Neuron (in vitro differentiated cells): ENCODE measurements at regions not wholly inside any gene's neighbourhood (a gene's known extent, or its start where the extent isn't known, plus 50 kb on each side); places are given as distances from the start of the nearest gene placed in this dataset.
"Not testable (repeated sequence)": the region's sequence is repeated elsewhere in the genome, so short reads cannot be mapped to it uniquely, and the experiment has no call there.

Experiments
- H2AFZ ChIP-seq: one replicate; pipeline ENCODE4 v1.6.1; 2013; ENCODE audit warnings: low read depth, mild to moderate bottlenecking, inconsistent platforms, low read length, moderate library complexity
- H3K27me3 ChIP-seq: one replicate; pipeline ENCODE4 v1.6.1; 2013; ENCODE audit warnings: low read length; ENCODE audit not compliant: insufficient read depth
- H3K36me3 ChIP-seq: one replicate; pipeline ENCODE4 v1.6.1; 2013; ENCODE audit warnings: low read length; ENCODE audit not compliant: insufficient read depth
- H3K4me1 ChIP-seq: one replicate; pipeline ENCODE4 v1.6.1; 2013; ENCODE audit warnings: low read length; ENCODE audit not compliant: insufficient read depth
- H3K4me3 ChIP-seq: 2 replicates; pipeline ENCODE4 v1.5.1; 2013; ENCODE audit warnings: mild to moderate bottlenecking, low read length, moderate library complexity
- H3K9me3 ChIP-seq: one replicate; pipeline ENCODE4 v1.6.1; 2013; ENCODE audit warnings: low read length

- Histone ChIP-seq H3K4me3 (no peak overlapping the region), H3K9me3 (no peaks in the 10 kb centered on the region), H3K36me3 (no peaks in the 10 kb centered on the region), H3K4me1 (no peaks in the 10 kb centered on the region), H2AFZ (no peak overlapping the region), H3K27me3 (no peaks in the 10 kb centered on the region)
Measured at GRCh38 chr9:22590336-22591033, 143.9 kb downstream of the DMRTA1 start.

- Histone ChIP-seq H3K4me1 (no peaks in the 10 kb centered on the region), H3K4me3 (no peak overlapping the region), H3K27me3 (no peaks in the 10 kb centered on the region), H3K9me3 (no peaks in the 10 kb centered on the region), H2AFZ (no peak overlapping the region), H3K36me3 (no peaks in the 10 kb centered on the region)
Measured at GRCh38 chr9:22595805-22596204, 149.2 kb downstream of the DMRTA1 start.

GRCh38 chr9:22617156-22617555 is 170.5 kb downstream of the DMRTA1 start:
- Histone ChIP-seq H3K9me3 (no peaks in the 10 kb centered on the region), H2AFZ (no peak overlapping the region), H3K36me3 (no peaks in the 10 kb centered on the region), H3K4me3 (no peak overlapping the region), H3K4me1 (no peaks in the 10 kb centered on the region), H3K27me3 (no peaks in the 10 kb centered on the region)

GRCh38 chr9:22622815-22623214 is 176.2 kb downstream of the DMRTA1 start:
- Histone ChIP-seq H3K9me3 (no peaks in the 10 kb centered on the region), H3K27me3 (no peaks in the 10 kb centered on the region), H3K4me1 (no peaks in the 10 kb centered on the region), H3K36me3 (no peaks in the 10 kb centered on the region), H3K4me3 (no peak overlapping the region), H2AFZ (no peak overlapping the region)

- Histone ChIP-seq H3K4me1 (no peaks in the 10 kb centered on the region), H2AFZ (no peak overlapping the region), H3K9me3 (no peaks in the 10 kb centered on the region), H3K4me3 (no peak overlapping the region), H3K27me3 (no peaks in the 10 kb centered on the region), H3K36me3 (no peaks in the 10 kb centered on the region)
Measured at GRCh38 chr9:22623236-22623635, 176.6 kb downstream of the DMRTA1 start.

GRCh38 chr9:22625540-22625939 is 178.9 kb downstream of the DMRTA1 start:
- Histone ChIP-seq H3K9me3 (no peaks in the 10 kb centered on the region), H3K36me3 (no peaks in the 10 kb centered on the region), H3K4me1 (no peaks in the 10 kb centered on the region), H2AFZ (no peak overlapping the region), H3K4me3 (no peak overlapping the region), H3K27me3 (no peaks in the 10 kb centered on the region)

GRCh38 chr9:22643541-22643940 is 196.9 kb downstream of the DMRTA1 start:
- no peaks in the 10 kb centered on the region for H3K27me3 ChIP-seq

GRCh38 chr9:22645893-22646292 is 199.3 kb downstream of the DMRTA1 start:
- no peak overlapping the region for H3K4me3 ChIP-seq
- no peaks in the 10 kb centered on the region for H3K27me3 ChIP-seq
- no peaks in the 10 kb centered on the region for H3K9me3 ChIP-seq
- no peaks in the 10 kb centered on the region for H3K4me1 ChIP-seq
- no peaks in the 10 kb centered on the region for H3K36me3 ChIP-seq
- H2AFZ ChIP-seq: no peak overlapping the region

More at GRCh38 chr9:22643541-22643940, 196.9 kb downstream of the DMRTA1 start:
- Histone ChIP-seq H3K9me3 (no peaks in the 10 kb centered on the region), H2AFZ (no peak overlapping the region), H3K4me3 (no peak overlapping the region), H3K36me3 (no peaks in the 10 kb centered on the region), H3K4me1 (no peaks in the 10 kb centered on the region)

- Histone ChIP-seq H3K4me1 (no peaks in the 10 kb centered on the region), H3K4me3 (no peak overlapping the region), H2AFZ (no peak overlapping the region), H3K27me3 (no peaks in the 10 kb centered on the region), H3K9me3 (no peaks in the 10 kb centered on the region), H3K36me3 (no peaks in the 10 kb centered on the region)
Measured at GRCh38 chr9:22649384-22649783, 202.8 kb downstream of the DMRTA1 start.

GRCh38 chr9:22650145-22650544 is 203.5 kb downstream of the DMRTA1 start:
- Histone ChIP-seq H3K4me1 (no peaks in the 10 kb centered on the region), H2AFZ (no peak overlapping the region), H3K4me3 (no peak overlapping the region)

GRCh38 chr9:22650946-22651345 is 204.3 kb downstream of the DMRTA1 start:
- Histone ChIP-seq H3K4me3 (no peak overlapping the region), H3K4me1 (no peaks in the 10 kb centered on the region)

More at GRCh38 chr9:22650145-22650544, 203.5 kb downstream of the DMRTA1 start:
- no peaks in the 10 kb centered on the region for H3K9me3 ChIP-seq
- H3K27me3 ChIP-seq: no peaks in the 10 kb centered on the region
- H3K36me3 ChIP-seq: no peaks in the 10 kb centered on the region

GRCh38 chr9:22654833-22655232 is 208.2 kb downstream of the DMRTA1 start:
- no peaks in the 10 kb centered on the region for H3K4me1 ChIP-seq
- H3K9me3 ChIP-seq: no peaks in the 10 kb centered on the region
- H3K4me3 ChIP-seq: no peak overlapping the region
- no peaks in the 10 kb centered on the region for H3K36me3 ChIP-seq
- no peaks in the 10 kb centered on the region for H3K27me3 ChIP-seq
- H2AFZ ChIP-seq: no peak overlapping the region

More at GRCh38 chr9:22650946-22651345, 204.3 kb downstream of the DMRTA1 start:
- Histone ChIP-seq H3K27me3 (no peaks in the 10 kb centered on the region), H3K9me3 (no peaks in the 10 kb centered on the region), H3K36me3 (no peaks in the 10 kb centered on the region), H2AFZ (no peak overlapping the region)

GRCh38 chr9:22657713-22658112 is 211.1 kb downstream of the DMRTA1 start:
- H3K4me3 ChIP-seq: no peak overlapping the region
- no peaks in the 10 kb centered on the region for H3K27me3 ChIP-seq
- H3K9me3 ChIP-seq: no peaks in the 10 kb centered on the region
- no peak overlapping the region for H2AFZ ChIP-seq
- no peaks in the 10 kb centered on the region for H3K4me1 ChIP-seq
- no peaks in the 10 kb centered on the region for H3K36me3 ChIP-seq

- not testable (repeated sequence) for H3K4me3 ChIP-seq, H2AFZ ChIP-seq, H3K27me3 ChIP-seq, H3K9me3 ChIP-seq, H3K4me1 ChIP-seq, H3K36me3 ChIP-seq
Measured at GRCh38 chr9:22658484-22658883, 211.9 kb downstream of the DMRTA1 start.
